SJSA1 (cell line): ENCODE measurements at regions not wholly inside any gene's neighbourhood (a gene's known extent, or its start where the extent isn't known, plus 50 kb on each side); places are given as distances from the start of the nearest gene placed in this dataset.

Experiments
- DNase-seq, 2 experiments: peaks; one replicate each; pipeline ENCODE4 v3.0.0-alpha.2; 2015 to 2020; ENCODE audit warnings: low spot score in 2 of 2, low read depth in 1 of 2
- H3K27ac ChIP-seq: fragments of 250-450 bp; sonication (Bioruptor Pico); 2 replicates; pipeline ENCODE4 v1.5.1; 2020; ENCODE audit warnings: mild to moderate bottlenecking, moderate library complexity
- H3K27me3 ChIP-seq: fragments of 250-450 bp; sonication (Bioruptor Pico); replicated peaks from 2 replicates; pipeline ENCODE4 v1.5.1; 2020; ENCODE audit warnings: mild to moderate bottlenecking, moderate library complexity
- H3K36me3 ChIP-seq: fragments of 250-450 bp; sonication (Bioruptor Pico); 2 replicates; pipeline ENCODE4 v1.5.1; 2020; ENCODE audit warnings: mild to moderate bottlenecking
- H3K4me1 ChIP-seq: fragments of 250-450 bp; sonication (Bioruptor Pico); replicated peaks from 2 replicates; pipeline ENCODE4 v1.6.1; 2021; ENCODE audit warnings: mild to moderate bottlenecking
- H3K4me3 ChIP-seq: fragments of 250-450 bp; sonication (Bioruptor Pico); 2 replicates; pipeline ENCODE4 v1.5.1; 2020; ENCODE audit warnings: mild to moderate bottlenecking
- H3K9me3 ChIP-seq: fragments of 250-450 bp; sonication (Bioruptor Pico); replicated peaks from 2 replicates; pipeline ENCODE4 v1.5.1; 2020; ENCODE audit warnings: mild to moderate bottlenecking

DNA sequence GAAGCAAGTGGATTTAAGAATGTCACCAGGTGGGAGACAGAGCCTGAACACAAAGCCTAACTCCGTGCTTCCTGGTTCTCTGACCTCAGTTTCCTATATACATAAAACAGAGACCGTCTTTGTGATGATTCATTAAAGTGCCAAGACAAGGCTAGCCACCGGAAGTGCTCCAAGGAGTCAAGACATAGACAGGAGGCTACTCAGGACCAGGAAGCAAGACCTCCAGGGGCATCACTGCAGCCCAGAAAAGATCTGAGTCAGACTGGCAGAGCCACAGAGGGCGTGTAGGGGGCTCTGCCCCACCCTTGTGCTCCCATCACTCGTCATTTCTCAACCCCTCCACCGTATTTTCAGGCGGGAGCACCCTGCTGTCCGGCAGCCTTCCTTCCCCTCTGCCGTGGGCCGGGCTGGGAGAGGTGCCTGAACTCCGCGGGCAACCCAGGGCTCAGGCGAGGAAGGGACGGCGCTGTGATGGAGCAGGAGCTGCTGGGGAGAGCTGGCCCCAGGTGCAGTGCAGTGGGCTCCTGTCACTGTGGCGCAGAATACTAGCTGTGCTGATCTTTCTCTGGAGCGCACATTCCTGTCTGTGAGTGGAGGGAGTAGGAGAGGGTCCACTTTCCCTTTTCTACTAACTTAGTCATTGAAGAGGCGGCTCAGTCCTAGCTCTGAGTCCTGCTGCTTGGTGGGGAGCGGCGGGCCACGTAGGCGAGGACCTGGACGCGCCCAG is 134.7 kb upstream of the GPR12 start:
- Histone ChIP-seq H3K4me1 (no peaks in the 10 kb centered on the region), H3K9me3 (no peaks in the 10 kb centered on the region), H3K36me3 (no peaks in the 10 kb centered on the region), H3K4me3 (no peak overlapping the region), H3K27ac (no peak overlapping the region), H3K27me3 (no peaks in the 10 kb centered on the region)
- no peak for DNase-seq

DNA sequence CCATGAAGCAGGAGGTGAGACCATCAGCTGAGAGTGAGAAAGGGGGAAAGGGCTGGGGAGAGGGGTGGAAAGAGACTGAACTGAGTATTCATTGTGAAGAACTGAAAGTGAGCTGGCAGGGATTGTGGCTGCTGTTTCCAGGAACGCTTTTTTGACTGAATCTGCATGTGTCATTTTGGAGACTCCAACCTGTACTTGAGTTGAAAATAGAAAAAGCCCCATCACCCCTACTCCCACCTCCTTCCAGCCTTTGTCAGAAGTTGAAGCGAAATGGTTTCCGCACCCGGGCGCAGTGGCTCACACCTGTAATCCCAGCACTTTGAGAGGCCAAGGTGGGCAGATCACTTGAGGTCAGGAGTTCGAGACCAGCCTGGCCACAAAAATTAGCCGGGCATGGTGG is 128.0 kb upstream of the GPR12 start:
- Histone ChIP-seq H3K9me3 (no peaks in the 10 kb centered on the region), H3K36me3 (no peaks in the 10 kb centered on the region), H3K4me1 (no peaks in the 10 kb centered on the region), H3K4me3 (no peak overlapping the region), H3K27ac (no peak overlapping the region), H3K27me3 (no peaks in the 10 kb centered on the region)
- DNase-seq: no peak

DNA sequence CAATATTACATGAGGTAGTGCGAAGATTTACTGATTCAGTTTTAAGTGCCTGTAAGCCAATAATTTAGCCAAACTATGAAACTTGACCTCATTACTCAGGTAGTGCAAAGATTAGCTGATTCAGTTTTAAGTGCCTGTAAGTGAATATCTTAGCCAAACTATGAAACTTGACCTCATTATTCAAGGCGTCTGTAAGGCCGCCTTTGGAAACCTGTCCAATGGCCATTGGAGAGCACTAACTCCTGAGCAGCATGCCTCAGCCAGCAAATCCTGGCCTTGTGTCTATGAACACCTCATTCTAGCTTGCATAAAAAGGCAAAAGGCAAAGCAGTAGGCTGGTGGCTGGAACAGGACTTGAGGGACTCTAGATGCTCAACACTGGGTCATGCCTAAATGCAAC is 127.0 kb upstream of the GPR12 start:
- H3K27ac ChIP-seq: no peak overlapping the region

DNA sequence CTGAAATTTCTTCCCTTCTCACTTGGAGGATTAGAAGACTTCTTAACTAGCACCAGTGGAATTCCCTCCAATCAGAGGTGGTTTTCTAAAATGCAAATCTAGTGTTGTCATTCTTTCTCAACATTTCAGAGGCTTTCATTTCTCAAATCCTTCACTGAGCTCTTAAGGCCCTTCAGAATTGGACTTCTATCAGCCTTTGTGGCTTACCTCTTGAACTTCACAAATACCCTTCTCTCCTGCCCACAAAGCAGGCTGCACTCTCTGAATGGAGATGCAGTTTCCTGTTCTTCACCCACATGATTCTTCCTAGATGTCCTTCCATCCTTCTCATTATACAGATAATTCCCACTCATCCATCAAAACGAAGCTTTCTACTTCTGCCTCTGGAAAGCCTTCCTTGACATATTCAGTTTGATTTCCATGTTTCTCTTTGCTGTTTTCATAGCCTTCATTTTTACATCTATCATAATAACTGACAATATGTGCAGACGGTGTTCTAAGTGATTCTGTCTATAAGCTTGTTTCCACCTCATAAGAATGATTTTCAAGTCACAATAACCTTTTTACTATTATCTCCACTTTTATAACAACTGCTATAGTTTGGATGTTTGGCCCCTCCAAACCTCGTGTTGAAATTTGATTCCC is 123.1 kb upstream of the GPR12 start:
- Histone ChIP-seq H3K27ac (no peak overlapping the region), H3K4me1 (no peaks in the 10 kb centered on the region), H3K9me3 (no peaks in the 10 kb centered on the region), H3K27me3 (no peaks in the 10 kb centered on the region), H3K4me3 (no peak overlapping the region), H3K36me3 (no peaks in the 10 kb centered on the region)
- DNase-seq: no peak

More for the DNA sequence above, 127.0 kb upstream of the GPR12 start:
- no peaks in the 10 kb centered on the region for H3K27me3 ChIP-seq
- no peaks in the 10 kb centered on the region for H3K36me3 ChIP-seq
- no peaks in the 10 kb centered on the region for H3K4me1 ChIP-seq
- no peak for DNase-seq
- H3K9me3 ChIP-seq: no peaks in the 10 kb centered on the region
- H3K4me3 ChIP-seq: no peak overlapping the region

DNA sequence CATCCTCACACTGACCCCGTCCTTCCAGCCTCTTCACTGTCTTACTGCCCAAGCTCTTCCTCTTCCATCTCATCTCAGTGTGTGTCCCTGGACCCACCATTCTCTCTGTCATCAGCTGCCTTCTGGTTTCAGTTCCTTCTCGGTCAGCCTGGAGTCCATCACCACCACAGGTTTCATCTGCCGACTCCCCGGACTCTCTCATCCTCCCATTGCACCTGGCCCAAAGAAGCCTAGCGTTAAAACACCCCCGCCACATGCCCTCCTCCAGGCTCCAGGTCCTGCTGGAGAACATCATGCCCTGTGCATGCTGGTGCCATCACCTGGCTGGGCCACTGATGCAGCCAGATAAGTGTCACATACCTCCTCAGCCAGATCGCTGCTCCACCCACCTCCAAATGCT is 122.1 kb upstream of the GPR12 start:
- Histone ChIP-seq H3K27ac (no peak overlapping the region), H3K36me3 (no peaks in the 10 kb centered on the region), H3K4me3 (no peak overlapping the region), H3K4me1 (no peaks in the 10 kb centered on the region), H3K9me3 (no peaks in the 10 kb centered on the region), H3K27me3 (no peaks in the 10 kb centered on the region)
- DNase-seq: no peak

DNA sequence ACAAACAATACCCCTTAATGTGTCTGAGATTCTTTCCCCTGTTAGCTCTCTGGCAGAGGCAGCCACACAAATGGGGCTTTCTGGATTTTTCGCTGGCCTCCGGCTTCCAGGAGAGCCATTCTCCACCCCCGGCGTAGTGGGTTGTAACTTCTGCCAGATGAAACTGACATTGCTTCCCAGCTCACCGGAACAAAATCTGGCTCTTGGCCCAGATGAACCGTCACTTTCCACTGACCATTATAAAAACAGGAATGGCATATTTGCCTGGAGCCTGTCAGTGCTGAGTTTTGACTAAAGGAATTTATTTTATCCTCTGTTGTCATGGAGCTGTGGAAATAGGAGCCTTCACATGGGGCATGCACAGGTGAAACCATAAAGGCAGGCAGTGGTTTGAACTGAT is 120.6 kb upstream of the GPR12 start:
- Histone ChIP-seq H3K4me1 (no peaks in the 10 kb centered on the region), H3K36me3 (no peaks in the 10 kb centered on the region), H3K9me3 (no peaks in the 10 kb centered on the region), H3K27me3 (no peaks in the 10 kb centered on the region), H3K27ac (no peak overlapping the region), H3K4me3 (no peak overlapping the region)
- DNase-seq: no peak

DNA sequence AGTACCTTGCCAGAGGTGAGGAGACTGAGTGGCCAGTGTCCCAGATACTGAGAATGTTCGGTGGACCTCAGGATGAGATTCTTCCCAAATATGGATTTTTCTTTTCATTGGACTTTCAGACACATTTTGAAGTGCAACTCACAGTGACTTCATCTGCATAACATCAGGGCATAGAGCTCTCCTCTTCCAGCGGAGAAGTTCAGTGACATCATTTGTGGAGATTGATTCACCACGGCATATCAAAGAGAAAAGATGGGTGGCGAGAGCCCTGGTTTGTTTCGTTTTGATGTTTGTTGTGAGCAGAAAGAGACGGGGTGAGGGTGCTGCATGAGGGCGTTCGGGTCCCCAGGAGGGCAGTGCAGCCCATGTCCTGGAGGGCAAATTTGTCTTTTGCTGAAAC is 120.1 kb upstream of the GPR12 start:
- no peak for DNase-seq
- Histone ChIP-seq H3K36me3 (no peaks in the 10 kb centered on the region), H3K4me1 (no peaks in the 10 kb centered on the region), H3K27me3 (no peaks in the 10 kb centered on the region), H3K27ac (no peak overlapping the region), H3K4me3 (no peak overlapping the region), H3K9me3 (no peaks in the 10 kb centered on the region)

DNA sequence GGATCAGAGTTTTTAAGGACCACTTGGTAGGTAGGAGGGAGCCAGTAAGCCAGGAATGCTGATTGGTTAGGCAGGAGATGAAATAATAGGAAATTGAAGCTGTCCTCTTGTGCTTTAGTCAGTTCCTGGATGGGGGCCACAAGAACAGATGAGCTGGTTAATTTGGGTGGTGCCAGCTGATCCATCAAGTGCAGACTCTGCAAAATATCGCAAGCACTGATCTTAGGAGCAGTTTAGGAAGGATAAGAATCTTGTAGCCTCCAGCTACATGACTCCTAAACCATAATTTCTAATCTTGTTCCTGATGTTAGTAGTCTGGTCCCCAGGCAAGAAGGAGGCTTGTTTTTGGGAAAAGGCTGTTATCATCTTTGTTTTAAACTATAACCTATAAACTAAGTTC is 117.9 kb upstream of the GPR12 start:
- Histone ChIP-seq H3K4me3 (no peak overlapping the region), H3K4me1 (no peaks in the 10 kb centered on the region), H3K36me3 (no peaks in the 10 kb centered on the region), H3K27me3 (no peaks in the 10 kb centered on the region), H3K27ac (no peak overlapping the region), H3K9me3 (no peaks in the 10 kb centered on the region)
- no peak for DNase-seq

DNA sequence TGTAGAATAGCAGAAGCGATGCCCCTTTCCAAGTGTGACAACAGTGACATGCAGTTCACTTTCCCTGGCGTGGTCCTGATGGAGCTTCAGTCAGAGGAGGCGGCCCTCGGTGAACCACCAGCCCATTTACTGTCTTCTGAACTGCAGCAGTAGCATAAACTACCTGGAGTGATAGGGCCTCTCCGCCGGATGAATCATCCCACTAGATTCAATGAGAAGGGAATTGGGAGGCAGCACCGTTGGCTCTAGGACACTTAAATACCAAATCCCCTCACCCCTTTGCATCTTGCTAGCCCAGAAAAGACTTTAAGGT is 112.8 kb upstream of the GPR12 start:
- H3K4me3 ChIP-seq: no peak overlapping the region
- no peaks in the 10 kb centered on the region for H3K9me3 ChIP-seq
- no peak overlapping the region for H3K27ac ChIP-seq
- no peaks in the 10 kb centered on the region for H3K27me3 ChIP-seq
- no peaks in the 10 kb centered on the region for H3K4me1 ChIP-seq
- no peaks in the 10 kb centered on the region for H3K36me3 ChIP-seq
- no peak for DNase-seq

DNA sequence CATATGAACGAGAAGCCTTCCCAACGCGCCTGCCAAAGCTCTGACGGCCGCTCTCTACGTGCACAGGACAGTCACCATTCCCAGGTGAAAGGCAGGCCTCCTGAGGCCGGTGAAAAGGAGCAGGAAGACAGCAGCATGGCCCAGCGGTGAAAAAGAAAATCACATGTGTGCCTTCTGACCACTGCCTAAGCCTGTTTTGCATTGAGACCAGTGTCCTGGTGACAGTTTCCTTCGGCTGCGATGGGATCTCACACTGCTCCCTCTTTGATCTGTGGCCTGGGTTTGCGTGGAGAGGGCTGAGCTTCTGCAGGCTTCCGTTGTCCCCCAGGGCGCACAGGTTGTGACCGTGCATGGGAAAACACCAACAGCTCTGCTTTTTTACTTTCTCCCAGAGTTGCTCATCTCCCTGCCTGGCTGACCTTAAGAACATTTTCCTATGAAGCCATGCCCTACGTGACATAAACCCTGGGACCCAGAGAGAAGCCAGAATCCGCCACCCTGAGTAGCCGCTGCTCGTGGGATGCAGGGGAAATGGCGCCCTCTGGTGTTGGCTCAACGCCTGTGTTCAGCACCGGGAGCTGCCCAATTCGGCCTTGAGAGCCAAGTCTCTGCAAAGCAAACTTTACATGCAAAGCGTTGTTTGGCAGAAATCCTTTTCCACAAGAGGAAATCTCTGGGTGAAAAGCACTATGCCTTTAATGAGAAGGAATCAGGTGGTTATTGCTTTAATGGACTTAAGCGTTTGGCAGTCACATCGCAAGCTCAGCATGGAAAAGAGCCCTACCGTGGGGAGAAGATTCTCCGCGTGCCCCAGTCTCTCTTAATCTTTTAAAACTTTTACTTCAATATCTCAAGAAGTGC is 112.2 kb upstream of the GPR12 start:
- Histone ChIP-seq H3K27me3 (no peaks in the 10 kb centered on the region), H3K4me1 (no peaks in the 10 kb centered on the region), H3K4me3 (no peak overlapping the region), H3K27ac (no peak overlapping the region), H3K9me3 (no peaks in the 10 kb centered on the region), H3K36me3 (no peaks in the 10 kb centered on the region)
- DNase-seq: peak in 1 of 2 experiments; percentile 2

DNA sequence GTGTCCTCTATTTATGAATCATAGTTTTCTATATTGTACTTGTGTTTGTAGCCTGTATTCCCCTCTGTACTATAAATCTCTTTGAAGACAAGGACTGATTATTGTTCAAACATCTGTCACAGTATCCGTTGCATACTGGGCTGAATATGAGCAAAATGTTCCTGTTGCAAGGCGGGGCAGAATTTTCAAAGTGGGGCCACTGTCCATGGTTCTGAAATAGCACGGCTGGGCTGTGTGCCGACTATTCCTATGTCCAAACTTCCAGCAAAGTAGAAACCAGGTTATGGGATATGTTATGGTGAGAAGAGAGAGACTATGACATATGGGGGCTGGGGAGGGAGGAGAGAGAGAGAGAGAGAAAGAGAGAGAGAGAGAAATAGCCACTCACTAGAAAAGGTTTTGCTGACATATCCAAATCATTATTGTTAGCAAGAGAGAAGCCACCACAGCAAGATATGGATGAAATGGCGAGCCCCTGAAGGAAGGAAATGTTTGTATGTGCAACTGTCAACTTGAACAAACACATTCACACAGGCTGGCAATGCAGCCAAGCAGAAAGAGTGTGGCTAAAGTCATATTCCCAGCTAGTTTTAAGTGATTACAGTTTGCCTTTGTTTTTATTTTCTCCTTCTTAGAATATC is 107.0 kb upstream of the GPR12 start:
- peak in 1 of 2 experiments; percentile 4 for DNase-seq

DNA sequence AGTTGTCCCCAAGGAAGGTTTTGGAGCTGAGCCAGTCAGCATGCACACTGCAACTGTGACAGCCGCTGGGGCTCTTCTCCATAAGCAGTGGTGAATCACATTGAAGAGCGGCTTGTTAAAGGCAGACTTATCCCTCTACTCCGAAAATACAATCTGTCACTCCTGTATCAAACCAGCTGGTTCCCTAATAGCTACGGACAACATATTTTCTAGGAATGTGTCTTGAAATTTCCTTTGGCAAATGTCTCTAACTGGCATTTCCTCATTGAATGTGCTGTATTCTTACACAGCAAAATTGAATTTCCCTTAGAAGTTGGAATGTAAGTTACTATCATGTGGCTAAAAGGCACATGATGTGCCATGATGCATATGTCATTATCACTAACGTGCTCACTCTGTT is 104.0 kb upstream of the GPR12 start:
- Histone ChIP-seq H3K4me1 (no peaks in the 10 kb centered on the region), H3K9me3 (no peaks in the 10 kb centered on the region)
- no peak for DNase-seq

More for the DNA sequence above, 107.0 kb upstream of the GPR12 start:
- no peak overlapping the region for H3K4me3 ChIP-seq
- no peaks in the 10 kb centered on the region for H3K27me3 ChIP-seq
- no peaks in the 10 kb centered on the region for H3K4me1 ChIP-seq
- H3K36me3 ChIP-seq: no peaks in the 10 kb centered on the region
- H3K9me3 ChIP-seq: no peaks in the 10 kb centered on the region
- no peak overlapping the region for H3K27ac ChIP-seq

DNA sequence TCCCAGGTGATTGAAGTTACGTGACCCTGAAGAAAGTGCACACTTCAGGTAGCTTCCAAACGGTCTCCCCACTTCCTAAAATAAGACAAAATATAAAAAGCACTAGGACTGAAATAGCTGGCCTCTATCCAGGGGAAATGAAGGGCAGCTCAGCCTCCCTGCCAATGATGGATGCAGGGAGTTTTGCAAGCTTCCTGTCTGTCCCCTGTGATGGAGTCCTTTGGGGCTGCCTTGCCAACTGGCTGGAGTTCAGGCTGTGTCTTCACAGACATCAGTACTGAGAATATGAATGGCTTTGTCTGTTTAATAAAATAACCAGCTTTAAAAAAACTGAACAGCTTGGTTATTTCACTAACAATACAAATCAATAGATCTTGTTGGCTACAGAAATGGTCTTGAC is 101.4 kb upstream of the GPR12 start:
- Histone ChIP-seq H3K36me3 (no peaks in the 10 kb centered on the region), H3K9me3 (no peaks in the 10 kb centered on the region), H3K27ac (no peak overlapping the region), H3K4me1 (no peaks in the 10 kb centered on the region), H3K4me3 (no peak overlapping the region), H3K27me3 (no peaks in the 10 kb centered on the region)
- no peak for DNase-seq

More for the DNA sequence above, 104.0 kb upstream of the GPR12 start:
- Histone ChIP-seq H3K36me3 (no peaks in the 10 kb centered on the region), H3K27ac (no peak overlapping the region), H3K4me3 (no peak overlapping the region), H3K27me3 (no peaks in the 10 kb centered on the region)

DNA sequence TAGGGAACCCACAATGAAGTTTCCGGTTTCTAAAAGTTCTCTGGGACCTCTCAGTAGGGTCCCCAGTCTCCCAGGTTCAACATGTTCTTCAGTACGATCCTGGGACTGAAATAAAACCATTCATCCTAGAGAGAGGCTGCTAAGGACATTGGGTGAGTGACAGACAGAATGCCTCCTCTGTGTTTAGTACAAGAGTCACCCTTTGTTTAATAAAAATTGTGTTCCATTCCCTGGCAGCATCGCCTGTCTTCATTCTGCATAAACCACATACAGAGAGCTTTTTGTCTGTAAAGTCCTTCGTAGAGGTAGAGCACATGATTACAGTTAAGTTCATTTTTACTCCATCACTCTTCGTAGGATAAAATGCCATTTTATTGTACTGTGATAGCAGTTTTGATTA is 95.3 kb upstream of the GPR12 start:
- Histone ChIP-seq H3K27ac (no peak overlapping the region), H3K27me3 (no peaks in the 10 kb centered on the region; the same call in 1 of the 2 replicates), H3K36me3 (no peaks in the 10 kb centered on the region), H3K4me1 (no peaks in the 10 kb centered on the region), H3K4me3 (no peak overlapping the region), H3K9me3 (no peaks in the 10 kb centered on the region)
- no peak for DNase-seq
